SK-N-MC (cell line): ENCODE measurements at regions not wholly inside any gene's neighbourhood (a gene's known extent, or its start where the extent isn't known, plus 50 kb on each side); places are given as distances from the start of the nearest gene placed in this dataset.

Experiments used
- EZH2 ChIP-seq: fragments of 200-600 bp; sonication (generic); IDR thresholded peaks from one replicate; pipeline ENCODE4 v1.6.1; 2017; ENCODE audit warnings: antibody characterized with exemption
- POLR2AphosphoS5 ChIP-seq: IDR thresholded peaks from 2 replicates; pipeline ENCODE4 v1.6.1; 2012; ENCODE audit warnings: mild to moderate bottlenecking, low read depth, low read length, borderline replicate concordance

- no peak for TF ChIP-seq POLR2AphosphoS5
- TF ChIP-seq EZH2 = no peak
These were observed 256.8 kb upstream of the PMEPA1 start for GRCh38 chr20:57966620-57967019.
